ENCODE measurements at regions not wholly inside any gene's neighbourhood (a gene's known extent, or its start where the extent isn't known, plus 50 kb on each side); places are given as distances from the start of the nearest gene placed in this dataset.
"Not testable (repeated sequence)": the region's sequence is repeated elsewhere in the genome, so short reads cannot be mapped to it uniquely, and the experiment has no call there.

- DNase-seq (ENCODE audit: low read depth in 2 of 2), result no peak
Observed at GRCh38 chr5:21613971-21614488, 1239.1 kb downstream of the CDH12 start.

- DNase-seq (ENCODE audit: low read depth in 2 of 2), result no peak
Observed at GRCh38 chr5:21603796-21604195, 1249.3 kb downstream of the CDH12 start.

DNA sequence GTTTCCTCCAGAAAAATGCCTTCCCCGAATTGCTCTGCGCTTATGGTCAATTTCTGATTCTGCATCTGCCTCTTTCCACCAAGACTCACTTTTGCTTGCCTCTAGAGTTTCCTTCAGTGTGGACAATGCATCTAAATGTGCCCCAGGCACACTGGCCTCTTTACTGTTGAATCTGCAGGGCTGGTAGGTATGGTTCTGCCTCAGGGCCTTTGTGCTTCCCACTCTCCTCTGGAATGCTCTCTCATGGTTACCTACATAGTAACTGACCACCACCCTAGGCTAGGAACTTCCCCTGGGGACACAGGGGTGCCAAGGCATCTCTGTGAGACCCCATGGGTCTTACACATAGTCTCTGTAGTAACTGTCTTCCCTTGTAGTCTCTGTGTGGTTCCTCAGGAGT, 1258.6 kb downstream of the CDH12 start:
- no peak for DNase-seq (ENCODE audit: low read depth in 2 of 2)

DNA sequence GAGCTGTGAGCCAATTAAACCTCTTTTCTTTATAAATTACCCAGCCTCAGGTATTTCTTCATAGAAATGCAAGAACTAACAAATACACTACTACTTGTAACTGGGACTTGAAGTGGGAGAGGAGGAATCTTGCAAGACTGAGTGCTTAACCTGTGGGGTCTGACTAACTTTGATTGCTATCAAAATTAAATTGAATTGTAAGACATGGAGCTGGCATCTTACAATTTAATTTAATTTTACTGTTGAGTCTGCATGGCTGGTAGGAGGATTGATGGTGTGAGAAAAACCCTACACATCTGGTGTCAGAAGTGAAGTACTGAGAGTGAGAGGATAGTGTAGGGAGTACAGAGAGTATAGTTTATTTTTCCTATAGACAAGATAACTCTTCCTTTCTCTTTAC, 1259.9 kb downstream of the CDH12 start:
- DNase-seq (ENCODE audit: low read depth in 2 of 2), result no peak

- no peak for DNase-seq (ENCODE audit: low read depth in 2 of 2)
Observed at GRCh38 chr5:21581508-21581907, 1271.6 kb downstream of the CDH12 start.

- no peak for DNase-seq (ENCODE audit: low read depth in 2 of 2)
Observed at GRCh38 chr5:21574961-21575360, 1278.2 kb downstream of the CDH12 start.

DNA sequence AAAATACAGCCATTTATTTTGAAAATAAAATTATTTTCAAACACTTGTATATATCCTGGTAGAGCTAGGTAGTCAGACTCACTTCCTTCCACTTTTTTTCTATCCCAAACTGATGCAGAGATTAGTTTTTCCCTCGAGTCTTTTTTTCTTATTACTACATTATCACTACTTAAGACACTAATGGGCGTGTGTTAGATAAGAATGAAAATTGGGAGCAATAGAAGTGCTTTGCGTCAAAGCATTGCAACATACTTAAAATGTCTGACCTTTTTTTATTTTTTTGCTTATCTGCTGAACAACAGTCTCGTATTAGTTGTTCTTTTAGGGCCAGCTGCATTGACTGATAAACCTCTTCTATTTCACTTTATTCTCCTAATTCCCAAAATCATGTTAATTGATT, 1278.7 kb downstream of the CDH12 start:
- no peak for DNase-seq (ENCODE audit: low read depth in 2 of 2)

DNA sequence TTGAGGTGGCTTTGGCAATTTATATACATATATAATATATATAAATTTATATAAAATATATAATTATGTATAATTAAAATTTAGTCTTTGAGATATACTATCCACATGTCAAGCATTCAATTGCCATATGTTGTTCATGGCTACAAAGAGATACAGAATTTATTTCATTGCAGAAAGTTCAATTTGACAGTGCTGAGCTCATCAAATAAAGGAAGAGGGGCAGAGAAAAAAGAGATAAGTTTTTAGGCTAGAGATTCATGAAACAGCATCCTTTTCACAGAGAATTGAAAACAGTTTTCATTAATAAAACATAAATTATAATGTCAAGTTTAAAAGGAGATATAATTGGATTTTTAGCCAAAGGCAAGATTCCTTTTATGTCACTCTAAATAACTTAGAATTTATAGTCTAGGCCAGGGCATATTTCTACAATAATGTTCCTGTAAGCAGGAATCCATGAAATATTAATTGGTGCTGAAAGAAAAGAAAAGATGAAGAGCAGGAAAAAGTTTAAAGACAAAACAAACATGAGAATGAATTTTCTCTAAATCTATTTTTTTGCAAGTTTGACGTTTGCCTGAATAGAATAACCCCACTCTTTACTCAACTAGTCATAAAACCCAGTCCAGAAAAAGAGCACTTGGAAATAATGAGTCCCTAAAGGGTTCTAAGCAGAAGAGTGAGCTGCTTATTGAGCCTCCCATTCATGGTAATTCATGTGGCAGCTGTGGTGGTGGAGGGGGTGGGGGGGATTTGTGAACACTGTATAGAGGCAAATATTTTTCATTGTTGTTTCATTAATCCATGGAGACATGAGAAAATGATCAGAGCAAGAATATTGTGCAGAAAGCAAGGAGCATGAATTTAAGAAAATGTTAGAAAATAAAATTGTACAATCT, 1279.5 kb downstream of the CDH12 start:
- no peak for DNase-seq (ENCODE audit: low read depth in 2 of 2)

GRCh38 chr5:21571196-21571595, 1281.9 kb downstream of the CDH12 start:
- DNase-seq (ENCODE audit: low read depth in 2 of 2), result not testable (repeated sequence)

GRCh38 chr5:21559109-21559508, 1294.0 kb downstream of the CDH12 start:
- DNase-seq (ENCODE audit: low read depth in 2 of 2), result not testable (repeated sequence)

DNA sequence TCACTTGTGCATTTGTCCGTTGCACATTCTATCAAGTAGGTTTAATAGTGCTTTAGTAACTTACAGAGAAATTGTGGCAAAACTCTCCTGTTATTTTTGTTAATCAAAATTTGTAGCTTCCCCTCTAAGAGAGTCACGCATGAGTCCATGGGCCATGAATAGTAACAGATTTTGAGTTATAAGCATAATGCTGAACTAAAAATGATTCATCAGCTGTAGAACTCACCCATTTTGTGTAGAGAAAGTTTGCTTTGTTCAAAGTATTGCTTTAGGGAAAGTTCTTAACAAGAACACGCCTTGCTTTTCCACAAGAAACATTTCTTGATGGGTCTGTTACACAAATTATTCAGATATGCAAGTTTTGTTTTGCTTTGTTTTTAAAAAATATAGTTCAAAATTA, 1300.9 kb downstream of the CDH12 start:
- not testable (repeated sequence) for DNase-seq (ENCODE audit: low read depth in 2 of 2)

- not testable (repeated sequence) for DNase-seq (ENCODE audit: low read depth in 2 of 2)
Observed at GRCh38 chr5:21550916-21551315, 1302.2 kb downstream of the CDH12 start.

DNA sequence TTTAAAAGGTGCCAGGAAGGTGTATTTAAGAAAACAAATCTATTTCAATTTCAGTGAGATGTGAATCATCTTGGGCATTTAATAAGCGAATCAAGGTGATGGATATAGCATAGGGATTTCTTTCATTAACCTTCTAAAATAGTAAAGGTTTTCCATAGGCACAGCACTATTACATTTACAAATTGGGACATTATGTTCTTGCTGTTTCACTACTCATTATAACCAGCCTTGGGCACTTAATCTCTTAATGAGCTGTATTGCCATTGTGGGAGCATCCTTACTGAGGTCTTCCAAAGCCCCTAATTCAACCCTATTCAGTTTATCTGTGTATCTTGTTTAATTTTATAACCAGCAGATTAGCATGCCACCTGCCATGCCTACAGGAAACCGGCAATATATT, 1305.5 kb downstream of the CDH12 start:
- DNase-seq (ENCODE audit: low read depth in 2 of 2), result not testable (repeated sequence)

- not testable (repeated sequence) for DNase-seq (ENCODE audit: low read depth in 2 of 2)
Observed at GRCh38 chr5:21535114-21535513, 1318.0 kb downstream of the CDH12 start.

DNA sequence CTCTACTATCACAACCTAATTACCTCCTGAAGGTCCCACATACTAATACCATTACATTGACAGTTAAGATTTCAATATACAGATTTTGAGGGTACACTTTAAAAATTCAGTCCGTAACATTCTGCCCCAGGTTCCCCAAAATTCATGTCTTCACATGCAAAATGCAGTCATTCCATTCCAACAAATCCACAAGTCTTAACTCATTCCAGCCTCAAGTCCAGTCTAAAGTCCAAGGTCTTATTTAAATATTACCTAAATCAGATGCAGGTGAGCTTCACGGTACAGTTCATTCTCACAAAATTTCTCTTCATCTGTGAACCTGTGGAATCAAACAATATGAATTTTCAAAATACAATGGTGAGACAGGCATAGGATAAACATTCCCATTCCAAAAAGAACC, 1332.0 kb downstream of the CDH12 start:
- not testable (repeated sequence) for DNase-seq (ENCODE audit: low read depth in 2 of 2)

- DNase-seq (ENCODE audit: low read depth in 2 of 2), result not testable (repeated sequence)
Observed at GRCh38 chr5:21496926-21497325, 1356.2 kb downstream of the CDH12 start.

DNA sequence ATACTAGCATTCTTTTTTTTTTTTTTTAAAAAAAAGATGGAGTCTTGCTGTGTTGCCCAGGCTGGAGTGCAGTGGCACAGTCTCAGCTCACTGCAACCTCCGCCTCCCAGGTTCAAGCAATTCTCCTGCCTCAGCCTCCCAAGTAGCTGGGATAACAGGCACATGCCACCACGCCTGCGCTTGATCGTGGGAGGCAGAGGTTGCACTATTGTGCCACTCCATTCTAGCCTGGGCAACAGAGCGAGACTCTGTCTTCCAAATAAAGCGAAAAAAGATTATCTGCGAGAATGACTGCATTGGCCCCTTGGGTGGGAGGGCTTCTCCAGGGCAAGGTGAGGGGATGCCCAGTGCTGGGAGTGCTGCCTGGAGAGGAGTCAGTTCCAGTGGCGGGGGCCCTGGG, 1357.1 kb downstream of the CDH12 start:
- DNase-seq (ENCODE audit: low read depth in 2 of 2), result not testable (repeated sequence)

DNA sequence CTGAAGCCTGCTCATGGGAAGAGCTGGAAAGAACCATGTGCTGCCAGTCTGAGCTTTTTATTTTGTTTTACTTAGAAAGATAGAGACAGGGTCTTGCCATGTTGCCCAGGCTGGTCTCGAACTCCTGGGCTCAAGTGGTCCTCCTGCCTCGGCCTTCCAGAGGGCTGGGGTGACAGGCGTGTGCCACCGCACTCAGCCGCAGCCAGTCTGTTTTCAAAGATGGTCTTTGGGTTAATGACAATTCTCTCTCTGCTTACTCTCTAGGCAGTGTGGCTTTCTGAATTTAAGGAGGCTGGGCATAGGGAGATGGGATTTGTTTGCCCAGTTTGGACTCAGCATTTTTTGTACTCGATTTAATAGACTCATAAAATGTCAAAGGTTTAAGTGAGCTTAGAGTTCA, 1357.9 kb downstream of the CDH12 start:
- not testable (repeated sequence) for DNase-seq (ENCODE audit: low read depth in 2 of 2)

- not testable (repeated sequence) for DNase-seq (ENCODE audit: low read depth in 2 of 2)
Observed at GRCh38 chr5:21494033-21494432, 1359.1 kb downstream of the CDH12 start.

DNA sequence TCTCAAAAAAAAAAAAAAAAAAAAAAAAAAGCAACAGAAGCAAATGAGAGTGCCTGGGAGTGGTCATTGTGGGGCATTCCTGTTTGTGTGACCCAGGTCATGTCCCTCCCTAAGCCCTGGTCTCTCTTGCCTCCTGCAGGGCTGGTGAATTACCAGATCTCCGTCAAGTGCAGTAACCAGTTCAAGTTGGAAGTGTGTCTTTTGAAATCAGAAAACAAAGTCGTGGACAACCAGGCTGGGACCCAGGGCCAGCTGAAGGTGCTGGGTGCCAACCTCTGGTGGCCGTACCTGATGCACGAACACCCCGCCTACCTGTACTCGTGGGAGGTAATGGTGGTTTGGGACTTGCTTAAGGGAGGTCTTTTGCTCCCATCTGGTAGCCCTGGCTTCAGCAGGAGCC, 1362.0 kb downstream of the CDH12 start:
- DNase-seq (ENCODE audit: low read depth in 2 of 2), result not testable (repeated sequence)

- DNase-seq (ENCODE audit: low read depth in 2 of 2), result not testable (repeated sequence)
Observed at GRCh38 chr5:21488828-21489227, 1364.3 kb downstream of the CDH12 start.

DNA sequence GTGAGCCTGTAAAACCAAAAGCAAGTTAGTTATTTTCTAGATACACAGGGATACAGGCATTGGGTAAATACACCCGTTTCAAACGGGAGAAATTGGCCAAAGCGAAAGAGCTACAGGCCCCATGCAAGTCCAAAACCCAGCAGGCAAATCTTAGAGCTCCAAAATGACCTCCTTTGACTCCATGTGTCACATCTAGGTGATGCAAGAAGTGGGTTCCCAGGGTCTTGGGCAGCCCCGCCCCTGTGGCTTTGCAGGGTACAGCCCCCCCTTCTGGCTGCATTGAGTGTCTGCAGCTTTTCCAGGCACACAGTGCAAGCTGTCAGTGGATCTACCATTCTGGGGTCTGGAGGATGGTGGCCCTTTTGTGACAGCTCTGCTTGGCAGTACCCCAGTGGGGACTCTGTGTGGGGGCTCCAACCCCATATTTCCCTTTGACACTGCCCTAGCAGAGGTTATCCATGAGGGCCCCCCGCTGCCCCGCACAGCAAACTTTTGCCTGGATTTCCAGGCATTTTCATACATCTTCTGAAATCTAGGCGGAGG, 1367.6 kb downstream of the CDH12 start:
- not testable (repeated sequence) for DNase-seq (ENCODE audit: low read depth in 2 of 2)

- DNase-seq (ENCODE audit: low read depth in 2 of 2), result not testable (repeated sequence)
Observed at GRCh38 chr5:21484498-21484889, 1368.7 kb downstream of the CDH12 start.
